Ovary (tissue), 7 donors: ENCODE measurements at regions not wholly inside any gene's neighbourhood (a gene's known extent, or its start where the extent isn't known, plus 50 kb on each side); places are given as distances from the start of the nearest gene placed in this dataset.

Source experiments
- DNase-seq, 5 donors: peaks; one replicate each; pipeline ENCODE4 v3.0.0-alpha.2; 2019 to 2020
- H3K27ac ChIP-seq, 2 donors: fragments of 200-600 bp; one replicate each; pipeline versions ENCODE4 v1.5.1 to v1.8.0; 2019 to 2022
- H3K27me3 ChIP-seq: fragments of 200-600 bp; one replicate; pipeline ENCODE4 v1.8.0; 2022
- H3K36me3 ChIP-seq: fragments of 200-600 bp; sonication (generic); one replicate; pipeline ENCODE4 v1.5.1; 2019
- H3K4me1 ChIP-seq: one replicate; pipeline ENCODE4 v1.8.1; 2013; ENCODE audit warnings: mild to moderate bottlenecking, moderate library complexity; ENCODE audit not compliant: insufficient read depth
- H3K4me3 ChIP-seq: fragments of 200-600 bp; sonication (generic); one replicate; pipeline ENCODE4 v1.5.1; 2017
- H3K9me3 ChIP-seq, 2 donors: fragments of 200-600 bp in 1 of 2; sonication (generic) in 1 of 2; one replicate each; pipeline versions ENCODE4 v1.5.1 to v1.8.1; 2013 to 2019; ENCODE audit warnings: mild to moderate bottlenecking in 1 of 2, moderate library complexity in 1 of 2
- CTCF ChIP-seq, 3 donors: fragments of 450-650 bp in 2 of 3; fragments of 200-600 bp in 1 of 3; IDR thresholded peaks; one replicate each; pipeline versions ENCODE4 v1.5.1 to v1.8.0; 2016 to 2022; ENCODE audit warnings: antibody characterized with exemption in 3 of 3, mild to moderate bottlenecking in 1 of 3
- EP300 ChIP-seq: sonication (generic); formaldehyde crosslinking; IDR thresholded peaks from one replicate; pipeline ENCODE4 v1.6.1; 2017; ENCODE audit warnings: antibody characterized with exemption
- POLR2A ChIP-seq: fragments of 450-650 bp; IDR thresholded peaks from one replicate; pipeline ENCODE4 v1.6.1; 2017; ENCODE audit warnings: antibody characterized with exemption, mild to moderate bottlenecking, moderate library complexity
- WGBS, 3 donors: extraction: QIAGEN DNeasy Blood & Tissue Kit in 1 of 3; methylation state at CpG; one replicate each; pipeline versions ENCODE4 v1.1.5 to v1.1.7; 2013 to 2017; 5-methylcytosine and 5-hydroxymethylcytosine counted together
- intact Hi-C, 4 donors: fragments of 100-400 bp; cut with DNase I; formaldehyde crosslinking; loops; one replicate each; pipeline versions ENCODE4 v1.11.0 to v1.15.1; 2022 to 2023
- donor health status: DM: no; HTN: no; CAD: no; lungs with moderate emphysema.
- donor health status: DM: no; HTN: no; CAD: no.
- donor health status: Bipolar disorder and iron deficiency.
- donor health status: DM: no; HTN: no; CAD: no.
- donor health status: DM: yes; HTN: yes; CAD: no.

- Histone ChIP-seq H3K4me1 (no peaks in the 10 kb centered on the region), H3K27me3 (no peaks in the 10 kb centered on the region), H3K4me3 (no peak overlapping the region), H3K9me3 (no peaks in the 10 kb centered on the region), H3K27ac (no peak overlapping the region), H3K36me3 (no peaks in the 10 kb centered on the region)
- TF ChIP-seq CTCF (IDR thresholded peaks at IDR 0.05) = no peak
- no peak for TF ChIP-seq POLR2A
- intact Hi-C loops = no loop called here
- no peak for DNase-seq
- WGBS, 3 donors = 14 to 55% (median 20%) methylated on average over 1 of the region's 1 CpG
These were observed 353.1 kb upstream of the BCHE start for GRCh38 chr3:166190360-166190759.

GRCh38 chr3:166187237-166187636 is 350.0 kb upstream of the BCHE start:
- Histone ChIP-seq H3K4me3 (no peak overlapping the region), H3K27ac (no peak overlapping the region), H3K36me3 (no peaks in the 10 kb centered on the region), H3K4me1 (no peaks in the 10 kb centered on the region), H3K27me3 (no peaks in the 10 kb centered on the region), H3K9me3 (no peaks in the 10 kb centered on the region)
- no peak for DNase-seq
- WGBS, 3 donors = 54 to 69% (median 69%) methylated on average over 1 of the region's 1 CpG
- TF ChIP-seq POLR2A (no peak), CTCF (IDR thresholded peaks at IDR 0.05) (no peak), EP300 (no peak)
- intact Hi-C loops = no loop called here

- H3K27ac ChIP-seq = no peak overlapping the region
- intact Hi-C loops = no loop called here
These were observed 348.8 kb upstream of the BCHE start for GRCh38 chr3:166186003-166186402.

GRCh38 chr3:166177130-166177529 is 339.9 kb upstream of the BCHE start:
- Histone ChIP-seq H3K27me3 (no peaks in the 10 kb centered on the region), H3K9me3 (no peaks in the 10 kb centered on the region), H3K4me3 (no peak overlapping the region), H3K27ac (no peak overlapping the region), H3K4me1 (no peaks in the 10 kb centered on the region), H3K36me3 (no peaks in the 10 kb centered on the region)
- WGBS, 3 donors = 24 to 59% (median 39%) methylated on average over 1 of the region's 1 CpG
- TF ChIP-seq EP300 (no peak), POLR2A (no peak), CTCF (IDR thresholded peaks at IDR 0.05) (no peak)
- no peak for DNase-seq
- intact Hi-C loops = no loop called here

More at GRCh38 chr3:166186003-166186402, 348.8 kb upstream of the BCHE start:
- no peaks in the 10 kb centered on the region for H3K27me3 ChIP-seq
- H3K9me3 ChIP-seq = no peaks in the 10 kb centered on the region
- no peaks in the 10 kb centered on the region for H3K4me1 ChIP-seq
- H3K36me3 ChIP-seq = no peaks in the 10 kb centered on the region
- no peak for DNase-seq
- H3K4me3 ChIP-seq = no peak overlapping the region
- TF ChIP-seq POLR2A (no peak), CTCF (IDR thresholded peaks at IDR 0.05) (no peak), EP300 (no peak)

- WGBS, 3 donors = 82 to 85% (median 84%) methylated on average over 3 of the region's 3 CpGs
- Histone ChIP-seq H3K4me1 (no peaks in the 10 kb centered on the region), H3K27me3 (peaks cover 2% of the 10 kb centered on the region), H3K4me3 (no peak overlapping the region), H3K27ac (no peak overlapping the region), H3K9me3 (no peaks in the 10 kb centered on the region), H3K36me3 (no peaks in the 10 kb centered on the region)
- no peak for DNase-seq
- intact Hi-C loops = no loop called here
- no peak for TF ChIP-seq EP300
- TF ChIP-seq CTCF (IDR thresholded peaks at IDR 0.05) = no peak
- TF ChIP-seq POLR2A = no peak
These were observed 334.5 kb upstream of the BCHE start for GRCh38 chr3:166171695-166172094.
